ENCODE measurements at regions not wholly inside any gene's neighbourhood (a gene's known extent, or its start where the extent isn't known, plus 50 kb on each side); places are given as distances from the start of the nearest gene placed in this dataset.

GRCh38 chr16:55039042-55039441, 108.4 kb downstream of the IRX5 start:
- no peak for TF ChIP-seq CTCF (IDR thresholded peaks at IDR 0.05)
- TF ChIP-seq POLR2A (IDR thresholded peaks at IDR 0.05), result no peak

Measured in testis (tissue), 2 donors.